Fibroblast of lung (primary cell): ENCODE measurements at regions not wholly inside any gene's neighbourhood (a gene's known extent, or its start where the extent isn't known, plus 50 kb on each side); places are given as distances from the start of the nearest gene placed in this dataset.

Experiments
- DNase-seq, 2 donors: peaks; one replicate each; pipeline versions ENCODE4 v3.0.0 to v3.0.0-alpha.2; 2010; ENCODE audit warnings: low read depth in 2 of 2
- H2AFZ ChIP-seq: 2 replicates; pipeline ENCODE4 v1.5.1; 2012; ENCODE audit warnings: low read length, control low read depth, inconsistent platforms
- H3K27ac ChIP-seq: 2 replicates; pipeline ENCODE4 v1.5.1; 2011; ENCODE audit warnings: low read length, control low read depth; ENCODE audit not compliant: insufficient read depth
- H3K27me3 ChIP-seq: 2 replicates; pipeline ENCODE4 v1.5.1; 2011; ENCODE audit warnings: mild to moderate bottlenecking, low read length; ENCODE audit not compliant: control insufficient read depth, insufficient read depth
- H3K36me3 ChIP-seq: 2 replicates; pipeline ENCODE4 v1.5.1; 2011; ENCODE audit warnings: low read length; ENCODE audit not compliant: control insufficient read depth, insufficient read depth
- H3K4me1 ChIP-seq: 2 replicates; pipeline ENCODE4 v1.5.1; 2011; ENCODE audit warnings: low read length; ENCODE audit not compliant: control insufficient read depth, insufficient read depth; ENCODE audit errors: extremely low read depth
- H3K4me2 ChIP-seq: 2 replicates; pipeline ENCODE4 v1.5.1; 2011; ENCODE audit warnings: low read length, control low read depth; ENCODE audit not compliant: insufficient read depth; ENCODE audit errors: extremely low read depth
- H3K4me3 ChIP-seq, 4 experiments: fragments of 200-600 bp in 1 of 4; sonication (generic) in 1 of 4; replicated peaks in 1 of 4; 2 replicates each; pipeline ENCODE4 v1.5.1; 2011 to 2016; ENCODE audit warnings: low read length in 4 of 4, low read depth in 3 of 4, mild to moderate bottlenecking in 3 of 4, control low read depth in 2 of 4, inconsistent platforms in 1 of 4, mixed read lengths in 1 of 4; ENCODE audit not compliant: insufficient read depth in 1 of 4; ENCODE audit errors: control extremely low read depth in 1 of 4
- H3K79me2 ChIP-seq: 2 replicates; pipeline ENCODE4 v1.5.1; 2012; ENCODE audit warnings: mild to moderate bottlenecking, low read length, inconsistent platforms; ENCODE audit not compliant: control insufficient read depth, insufficient read depth
- H3K9ac ChIP-seq: 2 replicates; pipeline ENCODE4 v1.5.1; 2011; ENCODE audit warnings: mild to moderate bottlenecking, low read length, control low read depth; ENCODE audit not compliant: insufficient read depth
- H3K9me3 ChIP-seq: 2 replicates; pipeline ENCODE4 v1.5.1; 2012; ENCODE audit warnings: low read depth, low read length; ENCODE audit not compliant: control insufficient read depth, insufficient read depth
- H4K20me1 ChIP-seq: 2 replicates; pipeline ENCODE4 v1.5.1; 2011; ENCODE audit warnings: low read length; ENCODE audit not compliant: control insufficient read depth, insufficient read depth; ENCODE audit errors: extremely low read depth
- CTCF ChIP-seq, 2 donors: IDR thresholded peaks in 1 of 2; conservative IDR thresholded peaks in 1 of 2; 1 replicate in 1 of 2; 2 replicates in 1 of 2; pipeline ENCODE4 v1.5.1; 2011 to 2012; ENCODE audit warnings: low read length in 2 of 2, control low read depth in 1 of 2, inconsistent platforms in 1 of 2, low read depth in 1 of 2, mild to moderate bottlenecking in 1 of 2
- EZH2 ChIP-seq: IDR thresholded peaks from 2 replicates; pipeline ENCODE4 v1.5.1; 2012; ENCODE audit warnings: low read length, control low read depth, mild to moderate bottlenecking; ENCODE audit errors: missing control alignments

GRCh38 chr22:48887394-48888332 is 940.0 kb downstream of the BRD1 start:
- Histone ChIP-seq H3K9ac (no peak overlapping the region), H2AFZ (no peak overlapping the region), H3K79me2 (no peaks in the 10 kb centered on the region), H3K27me3 (no peaks in the 10 kb centered on the region), H3K9me3 (no peaks in the 10 kb centered on the region), H3K4me3 (no peak overlapping the region), H3K4me1 (no peaks in the 10 kb centered on the region), H3K4me2 (no peak overlapping the region), H4K20me1 (no peaks in the 10 kb centered on the region), H3K27ac (no peak overlapping the region), H3K36me3 (no peaks in the 10 kb centered on the region)
- no peak for TF ChIP-seq EZH2
- no peak for TF ChIP-seq CTCF (conservative IDR thresholded peaks at IDR 0.05 in 1 of 2, IDR thresholded peaks at IDR 0.05 in 1 of 2; ENCODE audit: low read depth in 1 of 2, low read length in 2 of 2)
- DNase-seq = no peak

GRCh38 chr22:48886604-48887393 is 940.9 kb downstream of the BRD1 start:
- no peak overlapping the region for H3K27ac ChIP-seq
- no peak for TF ChIP-seq EZH2
- TF ChIP-seq CTCF (conservative IDR thresholded peaks at IDR 0.05 in 1 of 2, IDR thresholded peaks at IDR 0.05 in 1 of 2; ENCODE audit: low read depth in 1 of 2, low read length in 2 of 2) = no peak

GRCh38 chr22:48885919-48886305 is 941.8 kb downstream of the BRD1 start:
- no peak overlapping the region for H3K4me3 ChIP-seq
- H3K9ac ChIP-seq = no peak overlapping the region
- H3K27ac ChIP-seq = no peak overlapping the region
- DNase-seq = no peak
- no peaks in the 10 kb centered on the region for H3K79me2 ChIP-seq
- H4K20me1 ChIP-seq = no peaks in the 10 kb centered on the region
- no peaks in the 10 kb centered on the region for H3K36me3 ChIP-seq
- TF ChIP-seq EZH2 (no peak), CTCF (conservative IDR thresholded peaks at IDR 0.05 in 1 of 2, IDR thresholded peaks at IDR 0.05 in 1 of 2; ENCODE audit: low read depth in 1 of 2, low read length in 2 of 2) (no peak)
- H3K27me3 ChIP-seq = no peaks in the 10 kb centered on the region
- peaks cover 3% of the 10 kb centered on the region for H3K9me3 ChIP-seq
- no peaks in the 10 kb centered on the region for H3K4me1 ChIP-seq
- H2AFZ ChIP-seq = no peak overlapping the region
- H3K4me2 ChIP-seq = no peak overlapping the region

More at GRCh38 chr22:48886604-48887393, 940.9 kb downstream of the BRD1 start:
- Histone ChIP-seq H3K36me3 (no peaks in the 10 kb centered on the region), H3K4me1 (no peaks in the 10 kb centered on the region), H3K27me3 (no peaks in the 10 kb centered on the region), H3K9ac (no peak overlapping the region), H2AFZ (no peak overlapping the region), H3K4me2 (no peak overlapping the region), H3K4me3 (no peak overlapping the region), H4K20me1 (no peaks in the 10 kb centered on the region), H3K9me3 (peaks cover 3% of the 10 kb centered on the region), H3K79me2 (no peaks in the 10 kb centered on the region)
- no peak for DNase-seq
